HG03439 (cell line): ENCODE measurements at regions not wholly inside any gene's neighbourhood (a gene's known extent, or its start where the extent isn't known, plus 50 kb on each side); places are given as distances from the start of the nearest gene placed in this dataset.
"Not testable (repeated sequence)": the region's sequence is repeated elsewhere in the genome, so short reads cannot be mapped to it uniquely, and the experiment has no call there.

Experiments
- ATAC-seq: cut with Tn5 transposase; IDR thresholded peaks from one replicate; pipeline ENCODE4 v1.9.1; 2021; ENCODE audit warnings: mild to moderate bottlenecking, moderate library complexity; ENCODE audit not compliant: unreplicated experiment

GRCh38 chr12:131386781-131387180 lies 324.1 kb upstream of the SFSWAP start:
- ATAC-seq: no peak

DNA sequence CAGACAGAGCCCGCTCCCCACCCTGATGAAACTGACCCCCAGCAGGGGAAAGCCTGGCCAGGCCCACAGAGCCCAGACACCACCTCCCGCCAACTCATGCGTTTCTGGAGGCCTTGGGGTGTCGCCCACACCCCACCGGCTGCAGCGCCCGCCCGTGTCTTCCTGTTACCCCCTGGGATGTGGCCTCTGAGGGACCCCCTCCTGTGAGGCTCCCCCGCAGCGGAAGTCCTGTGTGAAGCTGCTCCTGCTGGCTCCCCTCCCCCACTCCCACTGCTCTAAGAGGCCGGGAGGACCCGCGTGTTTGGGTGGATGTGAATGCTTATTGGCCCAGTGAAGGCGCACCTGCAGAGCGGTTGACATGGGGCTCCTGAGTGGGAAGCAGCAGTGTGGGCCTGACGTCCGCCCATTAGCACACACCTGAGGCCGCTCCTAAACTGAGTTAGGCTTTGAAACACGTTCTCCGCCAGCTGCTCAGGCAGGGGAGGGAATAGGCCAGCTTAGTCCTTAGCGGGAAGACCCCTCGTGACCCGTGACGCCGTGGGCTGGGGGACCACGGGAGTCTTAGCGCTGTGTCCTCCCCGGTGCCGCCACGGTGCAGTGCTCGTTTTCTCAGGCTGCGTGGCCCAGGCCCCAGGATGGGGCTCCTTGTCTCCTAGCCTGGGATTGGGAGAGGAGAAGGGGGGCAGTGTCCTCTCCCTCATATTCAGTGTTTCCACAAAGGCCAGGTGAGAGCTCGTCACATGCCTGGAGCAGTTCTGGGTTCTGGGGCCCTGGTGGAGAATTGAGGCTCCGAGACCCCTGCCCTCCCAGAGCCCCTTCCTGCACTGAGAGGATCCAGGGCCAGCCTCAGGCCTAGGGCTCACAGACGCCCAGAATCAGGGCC lies 323.4 kb upstream of the SFSWAP start:
- no peak for ATAC-seq

- not testable (repeated sequence) for ATAC-seq
Observed at GRCh38 chr12:131388164-131389053, 322.5 kb upstream of the SFSWAP start.

GRCh38 chr12:131389054-131390013 lies 321.6 kb upstream of the SFSWAP start:
- no peak for ATAC-seq

DNA sequence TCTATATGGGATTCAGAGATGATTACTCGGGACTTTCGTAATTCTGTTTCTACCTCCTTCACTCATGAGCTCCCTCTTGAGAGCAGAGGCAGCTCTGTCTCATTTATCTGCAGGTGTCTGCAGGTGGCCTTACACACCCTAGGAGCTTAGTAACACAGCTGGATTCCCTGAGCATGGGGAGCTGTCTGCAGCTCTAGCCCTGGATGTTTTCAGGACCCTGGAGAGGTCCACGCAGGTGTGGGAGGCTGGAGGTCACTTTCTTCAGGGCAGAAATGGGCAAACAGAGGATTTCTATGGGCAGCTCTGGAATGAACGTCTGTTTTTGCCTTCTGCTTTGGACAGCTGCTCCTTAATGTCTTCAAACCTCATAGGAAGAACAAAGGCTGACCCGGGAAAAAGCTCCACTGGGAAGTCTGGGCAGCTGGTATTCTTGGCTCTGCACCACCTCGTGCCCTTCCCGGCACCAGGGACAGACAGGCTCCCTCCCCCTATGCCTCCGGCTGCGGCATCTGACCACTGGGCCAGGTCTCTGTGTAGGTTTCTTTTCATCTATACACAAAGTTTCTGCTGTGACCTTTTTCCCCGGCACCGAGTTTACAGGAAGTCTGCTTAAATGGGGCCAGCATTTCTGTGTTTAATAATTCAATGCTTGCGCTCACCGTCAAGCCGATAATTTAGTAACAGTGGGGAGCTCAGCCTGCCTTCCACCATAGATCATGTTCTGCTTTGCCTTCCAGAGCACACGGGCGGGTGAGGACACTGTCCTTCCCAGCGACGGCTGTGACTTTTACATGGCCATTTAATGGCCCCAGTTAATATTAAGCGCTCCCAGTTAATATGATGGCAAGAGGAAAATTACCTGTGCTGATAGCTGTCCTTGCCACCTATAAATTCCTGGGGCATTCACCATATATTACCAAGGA lies 320.2 kb upstream of the SFSWAP start:
- ATAC-seq: no peak

GRCh38 chr12:131391399-131391798 lies 319.5 kb upstream of the SFSWAP start:
- no peak for ATAC-seq

- ATAC-seq: not testable (repeated sequence)
Observed at GRCh38 chr12:131394752-131395151, 316.1 kb upstream of the SFSWAP start.

DNA sequence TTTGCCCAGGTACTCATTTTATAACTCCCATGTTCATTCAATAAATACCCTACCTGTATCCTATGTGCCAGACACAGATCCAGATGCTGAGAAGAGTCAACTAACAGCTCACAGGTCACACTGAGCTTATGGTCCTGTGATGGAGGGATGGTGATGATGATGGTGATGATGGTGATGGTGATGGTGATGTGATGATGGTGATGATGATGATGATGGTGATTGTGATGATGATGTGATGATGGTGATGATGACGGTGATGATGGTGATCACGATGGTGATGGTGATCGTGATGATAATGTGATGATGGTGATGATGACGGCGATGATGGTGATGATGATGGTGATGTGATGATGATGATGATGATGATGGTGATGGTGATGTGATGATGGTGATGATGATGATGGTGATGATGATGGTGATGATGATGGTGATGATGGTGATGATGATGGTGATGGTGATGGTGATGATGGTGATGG lies 315.6 kb upstream of the SFSWAP start:
- ATAC-seq: not testable (repeated sequence)

- no peak for ATAC-seq
Observed at GRCh38 chr12:131395971-131396573, 314.8 kb upstream of the SFSWAP start.

GRCh38 chr12:131397493-131398181 lies 313.3 kb upstream of the SFSWAP start:
- ATAC-seq: no peak

DNA sequence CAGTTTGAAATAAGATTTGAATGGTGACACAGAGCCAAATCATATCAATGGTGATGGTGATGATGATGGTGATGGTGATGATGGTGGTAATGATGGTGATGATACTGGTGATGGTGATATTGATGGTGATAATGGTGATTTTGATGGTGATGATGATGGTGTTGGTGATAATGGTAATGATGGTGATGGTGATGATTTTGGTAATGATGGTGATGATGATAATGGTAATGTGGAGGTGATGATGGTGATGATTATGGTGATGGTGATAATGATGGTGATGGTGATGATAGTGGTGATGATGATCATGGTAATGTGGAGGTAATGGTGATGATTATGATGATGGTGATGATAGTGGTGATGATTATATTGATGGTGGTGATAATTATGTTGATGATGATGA lies 311.9 kb upstream of the SFSWAP start:
- ATAC-seq: no peak

GRCh38 chr12:131400668-131401294 lies 310.1 kb upstream of the SFSWAP start:
- ATAC-seq: not testable (repeated sequence)

DNA sequence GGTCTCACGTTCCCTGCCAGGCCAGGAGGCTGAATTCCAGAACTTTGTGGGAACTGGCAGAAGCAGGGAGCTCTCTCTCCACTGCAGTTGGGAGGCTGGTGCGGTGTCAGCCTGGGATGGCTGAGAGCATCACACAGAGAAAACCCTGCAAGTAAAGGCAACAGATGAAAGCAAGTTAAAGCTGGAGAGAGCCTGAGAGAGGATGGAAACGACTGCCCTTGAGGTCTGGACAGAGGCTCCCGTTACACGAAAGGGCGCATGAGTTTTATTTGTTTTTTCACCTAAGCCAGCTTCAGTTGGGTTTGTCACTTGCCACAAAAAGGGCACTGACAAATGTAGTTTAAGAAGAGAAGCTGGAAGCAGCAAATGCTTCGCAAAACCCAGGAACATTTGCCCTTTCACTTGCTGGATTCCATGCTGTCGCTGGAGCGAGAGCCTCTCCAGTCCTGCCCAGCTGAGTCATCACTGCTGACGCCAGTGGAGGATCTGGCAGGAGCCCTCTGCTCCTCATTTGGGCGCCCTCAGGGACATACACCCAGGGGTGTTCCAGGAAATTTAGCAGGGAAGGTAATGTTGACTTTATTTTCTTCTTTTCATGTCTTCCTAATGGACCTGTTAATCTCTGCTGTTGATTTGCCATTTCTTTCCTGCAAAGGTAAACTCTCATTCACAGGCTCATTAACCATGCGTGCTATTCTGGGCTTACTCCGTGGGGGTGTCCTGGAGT lies 308.8 kb upstream of the SFSWAP start:
- ATAC-seq: not testable (repeated sequence)

GRCh38 chr12:131402781-131403396 lies 308.0 kb upstream of the SFSWAP start:
- ATAC-seq: no peak

DNA sequence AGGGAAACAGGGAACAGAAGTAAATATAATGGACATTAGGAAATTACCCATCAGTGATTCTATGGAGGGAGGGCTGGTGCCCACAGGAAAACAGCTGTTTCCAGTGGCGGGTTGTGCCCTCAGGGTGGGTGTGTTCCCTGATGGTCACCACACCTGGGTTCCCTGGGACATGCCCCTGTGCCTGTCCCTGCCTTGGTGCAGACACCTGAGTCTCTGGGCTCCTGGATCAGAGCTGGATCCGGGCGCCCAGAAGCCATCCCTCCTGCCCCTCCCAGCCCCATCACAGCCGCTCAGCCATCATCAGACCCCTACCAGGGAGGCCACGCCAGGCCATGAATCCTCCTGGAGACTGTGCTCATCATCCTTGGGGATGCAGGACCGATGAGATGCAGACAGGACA lies 307.2 kb upstream of the SFSWAP start:
- no peak for ATAC-seq

DNA sequence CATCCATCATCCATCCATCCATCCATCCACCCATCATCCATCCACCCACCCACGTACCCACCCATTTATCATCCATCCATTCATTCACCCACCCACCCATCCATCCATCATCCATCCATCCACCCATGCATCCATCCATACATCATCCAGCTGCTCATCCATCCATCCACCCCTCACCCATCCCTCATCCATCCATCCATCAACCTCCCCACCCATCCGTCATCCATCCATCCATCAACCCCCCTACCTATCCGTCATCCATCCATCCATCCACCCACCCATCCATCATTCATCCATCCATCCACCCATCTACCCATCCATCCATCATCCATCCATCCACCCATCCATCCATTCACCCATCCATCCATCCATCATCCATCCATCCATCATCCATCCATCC lies 306.2 kb upstream of the SFSWAP start:
- ATAC-seq: no peak
